GM12891 (cell line): ENCODE measurements at regions not wholly inside any gene's neighbourhood (a gene's known extent, or its start where the extent isn't known, plus 50 kb on each side); places are given as distances from the start of the nearest gene placed in this dataset.

Experiments used
- PAX5 ChIP-seq: IDR thresholded peaks from 2 replicates; pipeline ENCODE4 v1.6.1; 2011; ENCODE audit warnings: low read length, moderate library complexity, mild to moderate bottlenecking; ENCODE audit not compliant: insufficient read depth, severe bottlenecking
- POLR2A ChIP-seq: IDR thresholded peaks from 2 replicates; pipeline ENCODE4 v1.6.1; 2011; ENCODE audit warnings: low read depth, low read length, control low read depth
- POLR2AphosphoS5 ChIP-seq: IDR thresholded peaks from 2 replicates; pipeline ENCODE4 v1.6.1; 2011; ENCODE audit warnings: low read depth, low read length, control low read depth
- POU2F2 ChIP-seq: IDR thresholded peaks from 2 replicates; pipeline ENCODE4 v1.6.1; 2011; ENCODE audit warnings: low read depth, mild to moderate bottlenecking, control low read depth, low read length, moderate library complexity
- TAF1 ChIP-seq: IDR thresholded peaks from 2 replicates; pipeline ENCODE4 v1.6.1; 2011; ENCODE audit warnings: low read depth, low read length, control low read depth

DNA sequence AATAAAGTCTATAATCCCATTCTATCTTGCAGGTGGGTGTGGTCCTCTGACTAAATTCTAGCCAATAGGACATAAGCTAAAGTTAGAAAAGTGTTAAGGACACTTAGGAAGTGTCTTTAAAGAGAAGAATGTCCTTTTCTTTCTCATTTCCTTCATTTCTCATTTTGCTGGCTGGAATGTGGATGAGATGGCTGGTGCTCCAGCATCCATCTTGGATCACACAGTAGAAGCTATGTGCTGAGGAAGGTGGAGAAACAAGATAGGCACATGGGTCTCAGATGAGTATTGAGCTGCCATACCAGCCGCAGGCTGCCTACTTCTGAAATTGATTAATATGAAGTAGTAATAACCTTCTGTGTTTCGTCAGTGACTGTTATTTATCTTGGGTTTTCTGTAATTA, 289.0 kb downstream of the LRFN2 start:
- TF ChIP-seq PAX5 (no peak), TAF1 (no peak), POLR2AphosphoS5 (no peak), POLR2A (no peak), POU2F2 (no peak)
